Endothelial cell of umbilical vein (primary cell): ENCODE measurements at regions not wholly inside any gene's neighbourhood (a gene's known extent, or its start where the extent isn't known, plus 50 kb on each side); places are given as distances from the start of the nearest gene placed in this dataset.

Source experiments
- EZH2 ChIP-seq: IDR thresholded peaks from 2 replicates; pipeline ENCODE4 v1.6.1; 2012; ENCODE audit warnings: borderline replicate concordance, low read depth, mild to moderate bottlenecking, moderate library complexity, low read length, inconsistent platforms; ENCODE audit not compliant: severe bottlenecking
- JUN ChIP-seq: IDR thresholded peaks from 2 replicates; pipeline ENCODE4 v1.6.1; 2011; ENCODE audit warnings: borderline replicate concordance, low read depth; ENCODE audit not compliant: insufficient read length, insufficient read depth
- MYC ChIP-seq: IDR thresholded peaks from one replicate; pipeline ENCODE4 v1.6.1; 2011; ENCODE audit warnings: mild to moderate bottlenecking, low read depth, low read length
- POLR2A ChIP-seq: IDR thresholded peaks from 2 replicates; pipeline ENCODE4 v1.6.1; 2012; ENCODE audit warnings: low read depth, mild to moderate bottlenecking, control low read depth, low read length
- POLR2AphosphoS5 ChIP-seq: IDR thresholded peaks from 2 replicates; pipeline ENCODE4 v1.6.1; 2012; ENCODE audit warnings: low read depth, mild to moderate bottlenecking, control low read depth, low read length, moderate library complexity; ENCODE audit not compliant: insufficient read depth
- TF ChIP-seq, protein P1 (sequence below), 2 donors: IDR thresholded peaks; 1 replicate in 1 of 2; 2 replicates in 1 of 2; pipeline ENCODE4 v1.5.1; 2011; ENCODE audit warnings: low read length in 2 of 2, mild to moderate bottlenecking in 2 of 2, moderate library complexity in 2 of 2, control low read depth in 1 of 2, inconsistent platforms in 1 of 2, low read depth in 1 of 2; ENCODE audit not compliant: insufficient read depth in 1 of 2; ENCODE audit errors: extremely low read depth in 1 of 2
- TF ChIP-seq, protein P2 (sequence below): IDR thresholded peaks from 2 replicates; pipeline ENCODE4 v1.6.1; 2011; ENCODE audit not compliant: insufficient read depth, insufficient read length

DNA sequence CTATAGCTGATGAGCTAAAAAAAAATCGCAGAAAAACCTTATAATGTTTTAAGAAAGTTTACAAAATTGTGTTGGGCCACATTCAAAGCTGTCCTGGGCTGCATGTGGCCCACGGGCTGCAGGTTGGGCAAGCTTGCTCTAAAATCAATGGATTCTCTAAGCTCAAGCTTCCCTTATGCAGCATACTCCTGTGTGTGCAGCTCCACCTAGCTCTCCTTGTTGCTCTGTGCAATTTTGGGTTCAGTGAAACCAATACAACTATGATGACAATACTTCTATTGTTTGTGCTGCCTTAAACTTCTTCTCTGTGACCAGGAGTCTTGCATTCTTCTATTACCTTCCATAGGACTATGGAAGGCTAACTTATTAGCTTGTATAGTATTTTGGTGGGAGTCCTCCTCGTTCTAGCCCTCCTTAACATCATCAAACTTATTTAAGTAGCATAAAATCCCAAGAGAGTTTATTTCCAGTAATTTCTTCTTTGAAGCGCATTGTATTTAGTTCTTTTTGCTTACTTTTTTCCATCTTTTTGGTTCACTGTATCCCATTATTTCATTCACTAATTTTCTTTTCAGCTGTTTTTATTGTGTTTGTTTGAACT is 170.9 kb upstream of the SMIM30 start:
- no peak for TF ChIP-seq POLR2A
- TF ChIP-seq, protein P1, sequence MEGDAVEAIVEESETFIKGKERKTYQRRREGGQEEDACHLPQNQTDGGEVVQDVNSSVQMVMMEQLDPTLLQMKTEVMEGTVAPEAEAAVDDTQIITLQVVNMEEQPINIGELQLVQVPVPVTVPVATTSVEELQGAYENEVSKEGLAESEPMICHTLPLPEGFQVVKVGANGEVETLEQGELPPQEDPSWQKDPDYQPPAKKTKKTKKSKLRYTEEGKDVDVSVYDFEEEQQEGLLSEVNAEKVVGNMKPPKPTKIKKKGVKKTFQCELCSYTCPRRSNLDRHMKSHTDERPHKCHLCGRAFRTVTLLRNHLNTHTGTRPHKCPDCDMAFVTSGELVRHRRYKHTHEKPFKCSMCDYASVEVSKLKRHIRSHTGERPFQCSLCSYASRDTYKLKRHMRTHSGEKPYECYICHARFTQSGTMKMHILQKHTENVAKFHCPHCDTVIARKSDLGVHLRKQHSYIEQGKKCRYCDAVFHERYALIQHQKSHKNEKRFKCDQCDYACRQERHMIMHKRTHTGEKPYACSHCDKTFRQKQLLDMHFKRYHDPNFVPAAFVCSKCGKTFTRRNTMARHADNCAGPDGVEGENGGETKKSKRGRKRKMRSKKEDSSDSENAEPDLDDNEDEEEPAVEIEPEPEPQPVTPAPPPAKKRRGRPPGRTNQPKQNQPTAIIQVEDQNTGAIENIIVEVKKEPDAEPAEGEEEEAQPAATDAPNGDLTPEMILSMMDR (IDR thresholded peaks at IDR 0.05; ENCODE audit: extremely low read depth in 1 of 2, insufficient read depth in 1 of 2, low read depth in 1 of 2, low read length in 2 of 2), result no peak
- TF ChIP-seq, protein P2, sequence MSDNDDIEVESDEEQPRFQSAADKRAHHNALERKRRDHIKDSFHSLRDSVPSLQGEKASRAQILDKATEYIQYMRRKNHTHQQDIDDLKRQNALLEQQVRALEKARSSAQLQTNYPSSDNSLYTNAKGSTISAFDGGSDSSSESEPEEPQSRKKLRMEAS, result no peak
- no peak for TF ChIP-seq POLR2AphosphoS5
- TF ChIP-seq EZH2, result no peak
- no peak for TF ChIP-seq JUN
- TF ChIP-seq MYC, result no peak
